ENCODE measurements at regions not wholly inside any gene's neighbourhood (a gene's known extent, or its start where the extent isn't known, plus 50 kb on each side); places are given as distances from the start of the nearest gene placed in this dataset.

DNA sequence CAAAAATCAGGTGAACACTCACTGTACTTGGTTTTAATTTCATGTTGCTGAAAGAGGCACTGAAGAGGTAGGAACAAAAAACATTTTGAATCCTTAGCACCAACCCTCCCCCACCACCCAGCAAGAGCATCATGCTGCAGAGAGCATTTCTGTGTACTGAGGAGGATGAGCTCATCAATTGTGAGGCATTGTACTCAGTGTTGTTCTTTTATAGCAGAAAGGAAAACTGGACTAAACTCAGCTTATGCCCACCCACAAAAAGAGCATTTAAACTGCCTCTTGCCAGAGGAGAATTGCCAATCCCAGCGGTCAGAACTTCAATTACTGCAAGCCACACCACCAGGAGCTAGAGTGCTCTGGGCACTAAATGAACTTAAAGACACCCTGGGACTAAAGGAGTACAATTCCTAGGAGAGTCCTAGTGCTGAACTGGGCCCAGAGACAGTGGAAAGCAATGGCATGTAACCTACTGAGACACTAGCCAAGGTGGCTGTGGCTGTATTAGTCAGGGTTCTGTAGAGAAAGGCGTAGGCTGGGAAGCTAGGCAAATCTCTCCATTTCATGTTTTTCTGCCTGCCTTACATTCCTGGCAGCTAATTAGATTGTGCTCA lies 280.7 kb upstream of the KLHL4 start:
- Histone ChIP-seq H3K9me3 (ENCODE audit: low read depth, low read length) (no peaks in the 10 kb centered on the region), H3K79me2 (ENCODE audit: insufficient read depth, low read length) (no peaks in the 10 kb centered on the region), H3K27me3 (ENCODE audit: insufficient read depth, low read length) (no peaks in the 10 kb centered on the region), H2AFZ (ENCODE audit: low read length) (no peak overlapping the region), H3K27ac (ENCODE audit: low read depth, low read length) (no peak overlapping the region), H3K4me2 (ENCODE audit: insufficient read depth, low read length) (no peak overlapping the region), H3K4me1 (ENCODE audit: insufficient read depth, low read length) (no peaks in the 10 kb centered on the region), H3K36me3 (ENCODE audit: insufficient read depth, low read length) (no peaks in the 10 kb centered on the region), H4K20me1 (ENCODE audit: insufficient read depth, low read length) (no peaks in the 10 kb centered on the region), H3K4me3 (ENCODE audit: insufficient read depth, low read length) (no peak overlapping the region)
- TF ChIP-seq CTCF (IDR thresholded peaks at IDR 0.05; ENCODE audit: extremely low read depth, low read depth, low read length): no peak
- no peak for DNase-seq (ENCODE audit: insufficient read length, low spot score, missing footprints)

DNA sequence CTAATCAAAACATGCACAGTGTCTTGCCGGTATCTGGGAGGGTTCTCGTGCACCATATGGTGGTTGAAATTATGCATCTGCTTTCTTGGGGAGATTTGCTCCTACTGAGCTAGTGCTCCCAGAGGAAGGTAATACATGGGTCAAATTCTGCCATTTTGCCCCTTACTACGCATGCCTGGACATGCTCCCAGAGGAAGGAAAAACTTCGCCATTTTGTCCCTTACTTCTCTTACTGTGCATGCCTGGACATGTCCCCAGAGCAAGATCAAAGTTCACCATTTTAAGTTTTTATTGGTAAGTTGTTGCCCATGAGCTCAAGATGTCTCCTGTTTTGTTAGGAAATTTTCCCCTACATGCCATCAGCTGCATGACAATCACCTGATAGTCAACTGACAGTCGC lies 252.1 kb upstream of the KLHL4 start:
- no peak overlapping the region for H3K4me2 ChIP-seq (ENCODE audit: insufficient read depth, low read length)
- no peak overlapping the region for H2AFZ ChIP-seq (ENCODE audit: low read length)
- no peaks in the 10 kb centered on the region for H3K36me3 ChIP-seq (ENCODE audit: insufficient read depth, low read length)
- no peak for DNase-seq (ENCODE audit: insufficient read length, low spot score, missing footprints)
- no peaks in the 10 kb centered on the region for H3K79me2 ChIP-seq (ENCODE audit: insufficient read depth, low read length)
- no peaks in the 10 kb centered on the region for H3K9me3 ChIP-seq (ENCODE audit: low read depth, low read length)
- no peak for TF ChIP-seq CTCF (IDR thresholded peaks at IDR 0.05; ENCODE audit: extremely low read depth, low read depth, low read length)
- no peaks in the 10 kb centered on the region for H4K20me1 ChIP-seq (ENCODE audit: insufficient read depth, low read length)
- no peak overlapping the region for H3K27ac ChIP-seq (ENCODE audit: low read depth, low read length)
- H3K27me3 ChIP-seq (ENCODE audit: insufficient read depth, low read length): no peaks in the 10 kb centered on the region
- H3K4me1 ChIP-seq (ENCODE audit: insufficient read depth, low read length): no peaks in the 10 kb centered on the region
- H3K4me3 ChIP-seq (ENCODE audit: insufficient read depth, low read length): no peak overlapping the region

GRCh38 chrX:87272491-87272890 lies 245.1 kb upstream of the KLHL4 start:
- Histone ChIP-seq H3K79me2 (ENCODE audit: insufficient read depth, low read length) (no peaks in the 10 kb centered on the region), H4K20me1 (ENCODE audit: insufficient read depth, low read length) (no peaks in the 10 kb centered on the region), H3K36me3 (ENCODE audit: insufficient read depth, low read length) (no peaks in the 10 kb centered on the region), H3K4me2 (ENCODE audit: insufficient read depth, low read length) (no peak overlapping the region), H3K27ac (ENCODE audit: low read depth, low read length) (no peak overlapping the region), H2AFZ (ENCODE audit: low read length) (no peak overlapping the region), H3K4me1 (ENCODE audit: insufficient read depth, low read length) (no peaks in the 10 kb centered on the region), H3K4me3 (ENCODE audit: insufficient read depth, low read length) (no peak overlapping the region), H3K27me3 (ENCODE audit: insufficient read depth, low read length) (no peaks in the 10 kb centered on the region), H3K9me3 (ENCODE audit: low read depth, low read length) (no peaks in the 10 kb centered on the region)
- TF ChIP-seq CTCF (IDR thresholded peaks at IDR 0.05; ENCODE audit: extremely low read depth, low read depth, low read length): no peak
- no peak for DNase-seq (ENCODE audit: insufficient read length, low spot score, missing footprints)

DNA sequence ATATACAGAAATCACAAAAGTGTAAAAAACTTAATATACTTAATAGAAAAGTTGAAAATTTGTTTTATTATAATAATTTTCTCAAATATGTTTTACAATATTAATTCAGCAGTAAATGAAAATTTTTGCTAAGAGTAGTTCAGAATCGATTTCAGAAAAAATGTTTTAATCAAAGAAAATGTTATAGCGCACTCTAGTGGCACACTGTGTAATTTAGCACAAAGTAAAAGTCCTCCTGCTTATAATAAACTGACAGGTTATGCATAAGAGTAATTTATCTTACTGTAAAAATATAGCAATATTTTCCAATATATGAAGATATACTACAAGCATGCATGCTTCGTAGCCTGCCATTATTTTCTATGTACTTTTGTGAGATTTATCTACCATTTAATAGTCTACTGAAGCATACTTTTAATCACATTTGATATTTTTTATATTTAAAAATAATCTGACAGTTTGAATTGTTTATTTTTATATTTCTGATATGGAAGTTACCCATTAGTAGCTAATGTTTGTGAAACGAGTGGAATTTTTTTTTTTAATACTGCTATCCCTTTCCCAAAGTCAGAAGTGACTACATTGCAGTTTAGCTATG lies 217.9 kb upstream of the KLHL4 start:
- Histone ChIP-seq H3K79me2 (ENCODE audit: insufficient read depth, low read length) (no peaks in the 10 kb centered on the region), H2AFZ (ENCODE audit: low read length) (no peak overlapping the region), H3K4me3 (ENCODE audit: insufficient read depth, low read length) (no peak overlapping the region), H3K4me1 (ENCODE audit: insufficient read depth, low read length) (no peaks in the 10 kb centered on the region), H4K20me1 (ENCODE audit: insufficient read depth, low read length) (no peaks in the 10 kb centered on the region), H3K27me3 (ENCODE audit: insufficient read depth, low read length) (no peaks in the 10 kb centered on the region), H3K4me2 (ENCODE audit: insufficient read depth, low read length) (no peak overlapping the region), H3K27ac (ENCODE audit: low read depth, low read length) (no peak overlapping the region), H3K36me3 (ENCODE audit: insufficient read depth, low read length) (no peaks in the 10 kb centered on the region), H3K9me3 (ENCODE audit: low read depth, low read length) (peaks cover 2% of the 10 kb centered on the region)
- peak; percentile 63 for TF ChIP-seq CTCF (IDR thresholded peaks at IDR 0.05; ENCODE audit: extremely low read depth, low read depth, low read length)
- DNase-seq (ENCODE audit: insufficient read length, low spot score, missing footprints): no peak

Data from osteoblast (primary cell).